Fibroblast of lung (primary cell): ENCODE measurements at regions not wholly inside any gene's neighbourhood (a gene's known extent, or its start where the extent isn't known, plus 50 kb on each side); places are given as distances from the start of the nearest gene placed in this dataset.

Source experiments
- DNase-seq, 2 donors: peaks; one replicate each; pipeline versions ENCODE4 v3.0.0 to v3.0.0-alpha.2; 2010; ENCODE audit warnings: low read depth in 2 of 2
- H2AFZ ChIP-seq: 2 replicates; pipeline ENCODE4 v1.5.1; 2012; ENCODE audit warnings: low read length, control low read depth, inconsistent platforms
- H3K27ac ChIP-seq: 2 replicates; pipeline ENCODE4 v1.5.1; 2011; ENCODE audit warnings: low read length, control low read depth; ENCODE audit not compliant: insufficient read depth
- H3K27me3 ChIP-seq: 2 replicates; pipeline ENCODE4 v1.5.1; 2011; ENCODE audit warnings: mild to moderate bottlenecking, low read length; ENCODE audit not compliant: control insufficient read depth, insufficient read depth
- H3K36me3 ChIP-seq: 2 replicates; pipeline ENCODE4 v1.5.1; 2011; ENCODE audit warnings: low read length; ENCODE audit not compliant: control insufficient read depth, insufficient read depth
- H3K4me1 ChIP-seq: 2 replicates; pipeline ENCODE4 v1.5.1; 2011; ENCODE audit warnings: low read length; ENCODE audit not compliant: control insufficient read depth, insufficient read depth; ENCODE audit errors: extremely low read depth
- H3K4me2 ChIP-seq: 2 replicates; pipeline ENCODE4 v1.5.1; 2011; ENCODE audit warnings: low read length, control low read depth; ENCODE audit not compliant: insufficient read depth; ENCODE audit errors: extremely low read depth
- H3K4me3 ChIP-seq, 4 experiments: fragments of 200-600 bp in 1 of 4; sonication (generic) in 1 of 4; replicated peaks in 1 of 4; 2 replicates each; pipeline ENCODE4 v1.5.1; 2011 to 2016; ENCODE audit warnings: low read length in 4 of 4, low read depth in 3 of 4, mild to moderate bottlenecking in 3 of 4, control low read depth in 2 of 4, inconsistent platforms in 1 of 4, mixed read lengths in 1 of 4; ENCODE audit not compliant: insufficient read depth in 1 of 4; ENCODE audit errors: control extremely low read depth in 1 of 4
- H3K79me2 ChIP-seq: 2 replicates; pipeline ENCODE4 v1.5.1; 2012; ENCODE audit warnings: mild to moderate bottlenecking, low read length, inconsistent platforms; ENCODE audit not compliant: control insufficient read depth, insufficient read depth
- H3K9ac ChIP-seq: 2 replicates; pipeline ENCODE4 v1.5.1; 2011; ENCODE audit warnings: mild to moderate bottlenecking, low read length, control low read depth; ENCODE audit not compliant: insufficient read depth
- H3K9me3 ChIP-seq: 2 replicates; pipeline ENCODE4 v1.5.1; 2012; ENCODE audit warnings: low read depth, low read length; ENCODE audit not compliant: control insufficient read depth, insufficient read depth
- H4K20me1 ChIP-seq: 2 replicates; pipeline ENCODE4 v1.5.1; 2011; ENCODE audit warnings: low read length; ENCODE audit not compliant: control insufficient read depth, insufficient read depth; ENCODE audit errors: extremely low read depth
- CTCF ChIP-seq, 2 donors: IDR thresholded peaks in 1 of 2; conservative IDR thresholded peaks in 1 of 2; 1 replicate in 1 of 2; 2 replicates in 1 of 2; pipeline ENCODE4 v1.5.1; 2011 to 2012; ENCODE audit warnings: low read length in 2 of 2, control low read depth in 1 of 2, inconsistent platforms in 1 of 2, low read depth in 1 of 2, mild to moderate bottlenecking in 1 of 2
- EZH2 ChIP-seq: IDR thresholded peaks from 2 replicates; pipeline ENCODE4 v1.5.1; 2012; ENCODE audit warnings: low read length, control low read depth, mild to moderate bottlenecking; ENCODE audit errors: missing control alignments

GRCh38 chrX:117096528-117096927 lies 633.8 kb upstream of the CT83 start:
- no peaks in the 10 kb centered on the region for H3K9me3 ChIP-seq
- H3K4me1 ChIP-seq = no peaks in the 10 kb centered on the region
- H3K4me2 ChIP-seq = no peak overlapping the region
- no peaks in the 10 kb centered on the region for H3K27me3 ChIP-seq
- no peak overlapping the region for H2AFZ ChIP-seq
- no peaks in the 10 kb centered on the region for H3K36me3 ChIP-seq
- TF ChIP-seq CTCF (conservative IDR thresholded peaks at IDR 0.05 in 1 of 2, IDR thresholded peaks at IDR 0.05 in 1 of 2; ENCODE audit: low read depth in 1 of 2, low read length in 2 of 2) = no peak
- TF ChIP-seq EZH2 = no peak
- H3K79me2 ChIP-seq = no peaks in the 10 kb centered on the region
- DNase-seq = no peak
- H3K9ac ChIP-seq = no peak overlapping the region
- no peak overlapping the region for H3K4me3 ChIP-seq
- no peak overlapping the region for H3K27ac ChIP-seq
- H4K20me1 ChIP-seq = no peaks in the 10 kb centered on the region

- no peak overlapping the region for H3K9ac ChIP-seq
Observed at GRCh38 chrX:117095393-117095792, 632.6 kb upstream of the CT83 start.

GRCh38 chrX:117094149-117094548 lies 631.4 kb upstream of the CT83 start:
- H3K79me2 ChIP-seq = no peaks in the 10 kb centered on the region
- H2AFZ ChIP-seq = no peak overlapping the region
- no peaks in the 10 kb centered on the region for H3K27me3 ChIP-seq
- H3K4me3 ChIP-seq = no peak overlapping the region
- no peak overlapping the region for H3K27ac ChIP-seq
- H3K36me3 ChIP-seq = no peaks in the 10 kb centered on the region
- no peak overlapping the region for H3K9ac ChIP-seq
- no peak overlapping the region for H3K4me2 ChIP-seq
- H3K9me3 ChIP-seq = no peaks in the 10 kb centered on the region
- TF ChIP-seq CTCF (conservative IDR thresholded peaks at IDR 0.05 in 1 of 2, IDR thresholded peaks at IDR 0.05 in 1 of 2; ENCODE audit: low read depth in 1 of 2, low read length in 2 of 2) (no peak), EZH2 (no peak)
- no peaks in the 10 kb centered on the region for H3K4me1 ChIP-seq
- H4K20me1 ChIP-seq = no peaks in the 10 kb centered on the region
- no peak for DNase-seq

More at GRCh38 chrX:117095393-117095792, 632.6 kb upstream of the CT83 start:
- no peak overlapping the region for H3K27ac ChIP-seq
- no peaks in the 10 kb centered on the region for H3K27me3 ChIP-seq
- no peak overlapping the region for H2AFZ ChIP-seq
- no peak for DNase-seq
- TF ChIP-seq EZH2 = no peak
- no peak for TF ChIP-seq CTCF (conservative IDR thresholded peaks at IDR 0.05 in 1 of 2, IDR thresholded peaks at IDR 0.05 in 1 of 2; ENCODE audit: low read depth in 1 of 2, low read length in 2 of 2)
- H3K9me3 ChIP-seq = no peaks in the 10 kb centered on the region
- no peak overlapping the region for H3K4me3 ChIP-seq
- H3K4me2 ChIP-seq = no peak overlapping the region
- no peaks in the 10 kb centered on the region for H4K20me1 ChIP-seq
- no peaks in the 10 kb centered on the region for H3K79me2 ChIP-seq
- no peaks in the 10 kb centered on the region for H3K36me3 ChIP-seq
- H3K4me1 ChIP-seq = no peaks in the 10 kb centered on the region
